T47D (cell line): ENCODE measurements at regions not wholly inside any gene's neighbourhood (a gene's known extent, or its start where the extent isn't known, plus 50 kb on each side); places are given as distances from the start of the nearest gene placed in this dataset.
"Not testable (repeated sequence)": the region's sequence is repeated elsewhere in the genome, so short reads cannot be mapped to it uniquely, and the experiment has no call there.

Experiments used
- DNase-seq, 2 experiments: peaks; one replicate each; pipeline versions ENCODE4 v3.0.0 to v3.0.0-alpha.2; 2011 to 2012; ENCODE audit warnings: low read depth in 1 of 2, low spot score in 1 of 2
- JUND ChIP-seq: IDR thresholded peaks from 2 replicates; pipeline ENCODE4 v1.6.1; 2012; ENCODE audit warnings: low read depth
- in situ Hi-C: cut with HindIII; loops from 2 replicates; pipeline ENCODE4 v1.10.0; 2016; ENCODE audit warnings: low sequenced_read_pairs, low pct_unique_long_range_greater_than_20kb

DNA sequence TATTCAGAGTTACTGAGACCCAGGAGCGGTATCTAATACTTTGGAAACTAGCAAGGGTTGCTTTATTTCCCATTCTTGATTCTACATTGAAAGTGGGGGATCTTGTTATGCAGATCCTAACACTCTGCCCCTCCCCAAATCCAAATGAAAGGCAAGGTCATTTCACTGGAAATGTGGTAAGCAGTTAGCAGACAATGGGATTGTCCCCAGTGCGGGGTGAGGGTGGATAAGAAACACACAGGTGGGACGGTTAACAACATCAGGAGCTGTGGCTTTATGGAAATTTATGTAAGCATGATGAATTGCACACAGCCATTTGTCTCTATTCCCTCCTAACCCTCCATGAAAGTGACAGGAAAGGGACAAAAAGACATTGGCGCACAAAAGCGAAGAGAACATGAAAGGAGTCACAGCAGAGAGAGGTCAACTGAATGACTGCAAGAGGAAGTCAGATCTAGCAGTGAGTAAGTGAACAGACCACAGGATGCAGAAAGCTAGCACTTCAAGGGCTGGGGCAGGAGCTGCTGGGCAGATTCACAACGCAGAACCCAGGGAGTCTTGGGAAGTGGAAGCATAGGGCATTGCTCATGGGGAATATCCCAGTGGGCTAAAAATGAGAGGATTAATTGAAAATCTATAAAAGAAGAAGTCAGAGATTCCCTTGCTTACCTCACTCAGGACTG is 184.4 kb downstream of the HSD17B3 start:
- in situ Hi-C loops, result no loop called here
- no peak for TF ChIP-seq JUND
- DNase-seq, result no peak

DNA sequence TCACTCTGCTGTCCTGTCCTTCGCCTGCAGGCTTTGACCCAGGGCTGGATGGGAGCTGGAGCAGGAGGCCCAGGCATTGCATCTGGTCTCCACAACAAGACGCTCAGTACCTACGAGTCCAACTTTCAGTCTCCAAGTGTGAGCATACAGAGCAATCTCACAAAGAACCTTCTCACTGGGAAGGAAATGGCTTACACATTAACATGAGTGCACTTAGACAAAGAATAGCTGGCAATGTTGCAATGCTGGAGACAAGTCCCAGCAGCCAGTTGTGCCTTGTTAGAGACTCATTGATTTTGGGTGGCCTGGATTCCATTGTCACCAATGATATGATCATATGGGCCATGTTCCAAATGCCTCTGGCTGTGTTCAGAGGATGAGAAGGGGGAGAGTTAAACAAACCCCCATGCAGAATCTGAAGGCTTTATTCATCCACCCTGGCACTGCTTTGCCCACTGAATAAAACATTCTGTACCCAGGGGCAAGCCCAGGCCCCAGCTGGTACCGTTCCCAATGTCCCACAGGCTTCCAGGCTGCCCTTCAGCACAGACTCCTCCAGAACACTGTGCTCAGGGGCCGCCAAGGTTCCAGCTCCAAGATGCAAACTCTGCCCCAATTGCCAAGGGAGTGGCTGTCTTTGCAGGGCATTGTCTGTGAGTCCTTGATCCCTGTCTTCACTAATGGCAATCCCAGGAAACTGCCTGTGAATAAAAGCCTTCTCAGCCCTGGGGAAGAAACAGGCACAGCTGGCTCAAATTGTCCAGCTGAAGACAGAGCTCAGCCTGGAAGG is 185.5 kb downstream of the HSD17B3 start:
- in situ Hi-C loops, result no loop called here
- no peak for TF ChIP-seq JUND
- DNase-seq, result peak in 1 of 2 experiments; percentile 6

DNA sequence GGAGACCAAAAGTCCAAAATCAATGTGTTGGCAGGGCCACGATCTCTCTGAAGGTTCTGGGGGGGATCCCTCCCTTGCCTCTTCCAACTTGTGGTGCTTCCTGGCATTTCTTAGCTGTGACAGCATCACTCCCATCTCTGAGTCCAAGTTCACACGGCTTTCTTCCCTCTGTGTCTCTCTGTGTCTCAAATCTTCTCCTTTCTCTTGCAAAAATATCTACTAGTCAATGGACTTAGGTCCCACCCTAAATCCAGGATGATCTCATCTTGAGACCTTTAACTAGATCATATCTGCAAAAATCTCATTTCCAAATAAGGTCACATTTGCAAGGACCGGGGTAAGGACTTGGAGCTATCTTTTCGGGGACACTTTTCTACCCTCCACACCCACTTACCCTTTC is 186.1 kb downstream of the HSD17B3 start:
- in situ Hi-C loops, result no loop called here
- no peak for TF ChIP-seq JUND
- no peak for DNase-seq

DNA sequence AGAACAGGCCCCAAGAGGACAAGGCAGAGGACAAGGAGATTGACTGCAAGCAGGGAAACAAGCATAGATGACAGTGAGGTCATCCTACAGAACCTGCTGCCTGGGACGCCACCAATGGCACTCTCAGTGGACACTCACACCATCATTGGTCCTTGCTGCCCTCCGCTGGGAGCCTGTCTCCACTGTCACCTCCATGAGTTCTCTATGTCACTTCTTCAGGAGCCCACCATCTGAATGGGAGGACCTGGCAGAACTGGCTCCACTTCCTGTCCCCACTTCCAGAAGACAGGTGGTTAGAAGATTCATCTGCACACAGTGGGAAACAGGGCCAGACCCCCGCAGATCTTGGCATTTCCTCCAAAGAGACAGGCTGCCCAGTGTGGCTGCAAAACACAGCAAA is 188.9 kb downstream of the HSD17B3 start:
- in situ Hi-C loops, result no loop called here
- DNase-seq, result no peak
- no peak for TF ChIP-seq JUND

DNA sequence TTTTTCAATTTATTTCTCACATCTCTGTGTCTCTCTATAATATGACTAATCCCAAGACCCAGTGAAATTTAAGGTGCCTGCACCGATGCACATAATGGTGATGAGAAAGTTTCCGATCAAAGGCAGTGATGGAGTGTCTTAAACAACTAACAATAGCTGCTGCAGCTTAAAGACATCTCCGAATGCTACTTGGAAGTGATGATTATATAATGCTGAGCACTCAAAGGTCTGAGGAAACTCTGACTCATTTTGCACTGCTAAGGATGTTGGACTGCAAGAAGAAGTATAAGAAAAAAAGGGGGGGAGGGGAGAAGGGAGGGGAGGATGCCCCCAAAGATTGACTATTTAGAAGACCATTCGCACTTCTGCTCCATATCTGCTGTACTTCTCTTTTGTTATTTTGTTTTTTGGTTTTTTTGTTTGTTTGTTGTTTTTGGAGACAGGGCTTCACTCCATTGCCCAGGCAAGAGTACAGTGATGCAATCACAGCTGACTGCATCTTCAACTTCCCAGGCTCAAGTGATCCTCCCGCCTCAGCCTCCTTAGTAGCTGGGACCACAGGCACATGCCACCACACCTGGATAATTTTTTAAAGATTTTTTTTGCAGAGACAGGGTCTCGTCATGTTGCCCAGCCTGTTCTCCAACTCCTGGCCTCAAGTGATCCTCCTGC is 192.2 kb downstream of the HSD17B3 start:
- DNase-seq, result no peak
- no peak for TF ChIP-seq JUND
- in situ Hi-C loops, result no loop called here

DNA sequence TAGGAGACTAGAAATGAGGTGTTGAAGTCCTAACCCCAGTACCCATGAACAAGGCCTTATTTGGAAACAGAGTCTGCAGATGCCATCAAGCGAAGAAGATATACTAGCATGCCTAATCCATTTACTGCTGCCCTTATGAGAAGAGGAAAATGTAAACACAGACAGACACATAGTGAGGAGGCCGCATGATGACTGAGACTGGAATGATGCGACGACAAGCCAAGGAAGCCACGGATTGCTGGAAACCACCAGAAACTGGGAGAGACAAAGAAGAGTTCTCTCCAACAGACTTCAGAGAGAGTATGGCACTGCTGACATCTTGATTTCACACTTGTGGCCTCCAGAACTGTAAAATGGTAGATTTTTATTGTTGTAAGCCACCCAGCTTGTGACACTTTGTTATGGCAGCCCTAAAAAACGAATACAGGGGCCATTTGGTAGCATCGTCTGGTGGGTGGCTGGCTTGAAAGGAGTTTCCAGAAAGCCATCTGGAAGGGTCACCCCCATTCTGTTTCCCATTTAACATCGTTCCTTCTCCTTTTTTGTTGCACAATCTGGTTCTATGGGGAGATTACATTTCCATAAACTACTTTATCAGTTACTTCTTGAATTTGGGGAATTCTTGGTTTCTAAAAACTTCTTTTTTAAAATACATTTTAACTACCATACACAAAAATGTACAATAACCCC is 193.1 kb downstream of the HSD17B3 start:
- DNase-seq, result no peak
- in situ Hi-C loops, result no loop called here
- no peak for TF ChIP-seq JUND

DNA sequence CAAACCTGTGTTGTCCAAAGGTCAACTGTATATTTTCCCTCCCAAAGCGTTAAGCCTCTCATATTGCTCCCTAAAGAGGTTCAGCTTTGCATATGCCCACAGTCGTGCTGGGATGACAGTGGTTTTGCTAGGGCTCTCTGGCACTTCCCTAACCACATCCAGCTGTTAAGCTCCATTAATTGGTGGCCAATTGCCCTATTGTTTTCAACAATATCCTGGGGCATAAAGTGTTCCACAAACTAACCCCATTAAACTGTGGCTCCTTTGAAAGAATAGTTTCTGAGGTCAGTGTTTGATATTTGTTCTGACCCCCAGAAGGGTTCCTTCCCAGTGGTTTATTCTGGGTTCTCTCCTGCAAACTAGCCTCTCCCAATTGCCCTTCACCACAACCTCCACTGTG is 194.5 kb downstream of the HSD17B3 start:
- TF ChIP-seq JUND, result no peak
- no peak for DNase-seq
- in situ Hi-C loops, result no loop called here

DNA sequence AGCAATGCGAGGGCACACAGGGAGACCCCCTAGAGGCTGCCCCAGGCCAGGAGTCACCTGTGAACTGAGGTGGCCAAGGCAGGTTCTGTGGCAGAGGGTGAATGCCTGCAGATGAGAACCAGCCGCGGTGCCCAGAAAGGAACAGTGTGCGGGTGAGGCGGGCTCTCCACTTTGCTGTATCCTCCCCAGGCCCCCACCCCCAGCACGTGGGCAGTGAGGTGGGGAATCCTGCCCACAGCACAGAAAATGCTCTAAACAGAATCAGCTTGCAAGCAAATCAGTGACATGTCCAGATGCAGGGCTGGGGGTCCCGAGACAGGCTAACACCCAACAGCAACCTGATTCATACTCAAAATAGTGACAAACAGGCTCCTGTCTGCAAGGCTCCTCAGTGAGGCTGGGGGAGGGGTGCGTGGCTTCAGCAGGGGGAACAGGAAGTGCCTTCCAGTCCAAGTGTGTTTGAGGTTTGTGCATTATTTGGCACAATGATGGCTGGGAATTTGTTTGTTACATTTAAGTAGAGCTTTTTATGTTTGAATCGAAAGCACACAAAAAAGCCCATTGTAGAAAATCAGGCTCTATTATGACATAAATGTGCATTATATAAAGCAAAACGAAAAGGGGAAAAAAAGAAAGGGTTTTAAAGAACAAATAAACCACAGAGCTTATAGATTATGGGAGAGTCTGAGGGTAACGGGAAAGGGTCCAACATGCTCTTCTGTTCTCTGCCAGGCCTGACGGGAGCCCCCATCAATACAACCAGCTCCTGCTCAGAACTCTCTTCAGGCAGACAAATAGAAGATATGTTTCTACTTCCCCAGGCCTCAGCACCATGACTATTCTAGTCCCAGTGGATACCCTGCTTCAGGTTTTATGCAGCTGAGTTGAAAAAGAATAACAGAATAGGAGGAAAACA is 201.3 kb downstream of the HSD17B3 start:
- in situ Hi-C loops, result no loop called here
- DNase-seq, result no peak
- TF ChIP-seq JUND, result no peak

DNA sequence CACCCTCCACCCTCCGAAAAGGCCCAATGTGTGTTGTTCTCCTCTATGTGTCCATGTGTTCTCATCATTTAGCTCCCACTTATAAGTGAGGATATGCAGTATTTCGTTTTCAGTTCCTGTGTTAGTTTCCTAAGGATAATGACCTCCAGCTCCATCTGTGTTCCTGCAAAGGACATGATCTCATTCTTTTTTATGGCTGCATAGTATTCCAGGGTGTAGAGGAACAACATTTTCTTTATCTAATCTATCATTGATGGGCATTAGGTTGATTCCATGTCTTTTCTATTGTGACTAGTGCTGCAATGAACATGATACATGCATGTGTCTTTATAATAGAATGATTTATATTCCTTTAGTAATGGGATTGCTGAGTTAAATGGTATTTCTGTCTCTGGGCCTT is 211.3 kb downstream of the HSD17B3 start:
- in situ Hi-C loops, DNase-seq: not testable (repeated sequence)

DNA sequence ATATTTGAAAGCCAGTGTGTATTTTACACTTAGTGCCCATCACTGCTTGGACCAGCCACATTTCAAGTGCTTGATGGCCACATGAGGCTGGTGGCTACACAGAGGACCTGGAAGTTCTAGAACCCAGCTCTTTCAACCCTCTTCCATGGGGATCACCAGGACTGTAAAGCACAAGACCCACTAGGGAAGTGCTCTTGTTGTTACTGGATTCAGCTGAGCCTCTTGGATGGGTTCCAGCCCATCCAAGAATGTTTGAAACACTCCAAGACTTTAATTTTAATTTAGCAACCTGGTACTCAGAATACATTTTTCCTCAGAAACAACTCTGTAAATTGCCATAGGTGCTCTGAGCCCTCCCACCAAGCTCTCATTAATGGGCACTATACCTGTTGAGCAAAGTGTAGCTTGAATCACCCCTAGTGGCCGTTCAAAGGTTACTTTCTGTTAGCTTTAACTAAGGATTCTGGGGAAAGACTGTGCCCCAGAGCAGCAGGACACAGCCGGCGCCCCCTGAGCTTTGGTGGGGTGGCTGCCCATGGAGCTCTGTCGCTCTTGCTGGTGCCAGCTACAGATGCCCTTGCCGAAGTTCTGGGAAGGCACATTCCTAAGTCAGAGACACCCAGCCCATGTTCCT is 212.4 kb downstream of the HSD17B3 start:
- DNase-seq, result no peak
- no peak for TF ChIP-seq JUND
- in situ Hi-C loops, result no loop called here

DNA sequence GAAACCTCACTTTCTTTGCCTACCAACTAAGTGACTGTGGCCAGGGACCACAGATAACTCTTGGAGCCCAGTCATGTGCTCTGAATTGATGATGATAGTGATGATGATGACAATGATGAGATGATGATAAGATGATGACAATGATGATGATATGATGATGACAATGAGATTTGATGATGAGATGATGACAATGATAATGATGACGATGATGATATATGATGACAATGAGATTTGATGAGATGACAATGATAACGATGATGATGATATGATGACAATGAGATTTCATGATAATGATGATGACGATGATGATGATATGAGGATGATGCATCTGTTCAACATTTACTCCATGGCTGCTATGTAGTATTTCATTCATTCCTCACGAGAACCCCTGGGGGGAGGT is 213.0 kb downstream of the ERCC6L2 start:
- TF ChIP-seq JUND, result no peak
- DNase-seq, result no peak
- in situ Hi-C loops, result no loop called here
